Cardiac fibroblast (primary cell): ENCODE measurements at regions not wholly inside any gene's neighbourhood (a gene's known extent, or its start where the extent isn't known, plus 50 kb on each side); places are given as distances from the start of the nearest gene placed in this dataset.

Experiments
- DNase-seq, 2 donors: peaks; one replicate each; pipeline versions ENCODE4 v3.0.0 to v3.0.0-alpha.2; 2010; ENCODE audit warnings: low read depth in 2 of 2
- H3K4me3 ChIP-seq, 2 donors: replicated peaks in 1 of 2; 1 replicate in 1 of 2; 2 replicates in 1 of 2; pipeline ENCODE4 v1.5.1; 2011; ENCODE audit warnings: low read depth in 2 of 2, low read length in 2 of 2, mild to moderate bottlenecking in 2 of 2, moderate library complexity in 1 of 2
- CTCF ChIP-seq: IDR thresholded peaks from one replicate; pipeline ENCODE4 v1.5.1; 2011; ENCODE audit warnings: low read depth, mild to moderate bottlenecking, low read length, inconsistent platforms

GRCh38 chr2:219897456-219897855 lies 270.0 kb downstream of the SLC4A3 start:
- no peak for DNase-seq
- no peak for TF ChIP-seq CTCF
- H3K4me3 ChIP-seq: no peak overlapping the region

- no peak for DNase-seq
- no peak overlapping the region for H3K4me3 ChIP-seq
- TF ChIP-seq CTCF: no peak
Measured at GRCh38 chr2:219901155-219901554, 273.7 kb downstream of the SLC4A3 start.

- no peak overlapping the region for H3K4me3 ChIP-seq
- no peak for DNase-seq
- TF ChIP-seq CTCF: no peak
Measured at GRCh38 chr2:219902891-219903552, 275.6 kb downstream of the SLC4A3 start.

GRCh38 chr2:219905640-219906039 lies 278.2 kb downstream of the SLC4A3 start:
- DNase-seq: no peak
- no peak for TF ChIP-seq CTCF
- no peak overlapping the region for H3K4me3 ChIP-seq

GRCh38 chr2:219906114-219907010 lies 278.9 kb downstream of the SLC4A3 start:
- no peak for DNase-seq
- TF ChIP-seq CTCF: no peak
- no peak overlapping the region for H3K4me3 ChIP-seq

GRCh38 chr2:219907011-219907365 lies 279.6 kb downstream of the SLC4A3 start:
- no peak for TF ChIP-seq CTCF
- no peak for DNase-seq

More at GRCh38 chr2:219907011-219907365, 279.6 kb downstream of the SLC4A3 start:
- H3K4me3 ChIP-seq: no peak overlapping the region
